GM12878 (cell line): ENCODE measurements at regions not wholly inside any gene's neighbourhood (a gene's known extent, or its start where the extent isn't known, plus 50 kb on each side); places are given as distances from the start of the nearest gene placed in this dataset.

Experiments
- ATAC-seq: fragments of 200-7000 bp; cut with Tn5 transposase; 3 replicates; pipeline ENCODE4 v1.9.1; 2020; ENCODE audit warnings: mild to moderate bottlenecking, moderate library complexity
- BruUV-seq: library from RNA; stranded (reverse); fragments of 400-500 nt; replicated peaks from 2 replicates; lab custom pipeline; 2021; lab: Mats Ljungman, UMichigan
- CTCF ChIA-PET: fragments of 300-600 bp; sonication (Branson Sonifier 250); formaldehyde crosslinking; extraction: SDS; loops from one replicate; lab custom pipeline; 2021; ENCODE audit warnings: inconsistent platforms; lab: Yijun Ruan, JAX
- POLR2A ChIA-PET: fragments of 350-600 bp; formaldehyde crosslinking; extraction: SDS; loops from one replicate; lab custom pipeline; 2021; ENCODE audit warnings: inconsistent platforms; lab: Charles Lee
- RAD21 ChIA-PET: fragments of 300-600 bp; sonication (Branson Sonifier 250); formaldehyde crosslinking; loops from one replicate; lab custom pipeline; 2023; ENCODE audit warnings: antibody characterized with exemption; ENCODE audit not compliant: unreplicated experiment; lab: Charles Lee
- SMC1A ChIA-PET: fragments of 300-600 bp; sonication (Branson Sonifier 250); formaldehyde crosslinking; loops from one replicate; lab custom pipeline; 2023; ENCODE audit not compliant: unreplicated experiment, uncharacterized antibody; lab: Charles Lee
- DNase-seq: peaks from one replicate; pipeline ENCODE4 v3.0.0-alpha.2; 2011; ENCODE audit warnings: low read depth, low spot score
- FAIRE-seq: peaks from 3 replicates; lab custom pipeline; 2011; peaks lifted over from hg19 to GRCh38; lab: Jason Lieb, UNC
- H2AFZ ChIP-seq: 2 replicates; pipeline ENCODE4 v1.6.0; 2011; ENCODE audit warnings: low read depth, low read length, control low read depth; ENCODE audit not compliant: control insufficient read depth
- H3K27ac ChIP-seq: 2 replicates; pipeline ENCODE4 v1.5.1; 2011; ENCODE audit warnings: control low read depth; ENCODE audit not compliant: control insufficient read depth, insufficient read depth
- H3K27me3 ChIP-seq, 2 experiments: replicated peaks in 1 of 2; 2 replicates each; pipeline versions ENCODE4 v1.6.0 to v1.6.1; 2011; ENCODE audit warnings: low read length in 1 of 2; ENCODE audit not compliant: control insufficient read depth in 2 of 2, insufficient read depth in 2 of 2
- H3K36me3 ChIP-seq, 2 experiments: 2 replicates each; pipeline ENCODE4 v1.5.1; 2011; ENCODE audit warnings: low read length in 1 of 2; ENCODE audit not compliant: control insufficient read depth in 2 of 2, insufficient read depth in 2 of 2
- H3K4me1 ChIP-seq: 2 replicates; pipeline ENCODE4 v1.6.1; 2011; ENCODE audit warnings: mild to moderate bottlenecking, low read length, moderate library complexity, mixed read lengths; ENCODE audit not compliant: control insufficient read depth, insufficient read depth
- H3K4me2 ChIP-seq: 2 replicates; pipeline ENCODE4 v1.6.0; 2011; ENCODE audit warnings: control low read depth; ENCODE audit not compliant: control insufficient read depth, insufficient read depth
- H3K4me3 ChIP-seq: fragments of 200-600 bp; sonication (generic); 2 replicates; pipeline ENCODE4 v1.5.1; 2016
- H3K79me2 ChIP-seq: 2 replicates; pipeline ENCODE4 v1.6.0; 2011; ENCODE audit warnings: low read length; ENCODE audit not compliant: control insufficient read depth, insufficient read depth
- H3K9ac ChIP-seq: 2 replicates; pipeline ENCODE4 v1.8.0; 2011; ENCODE audit warnings: low read length, control low read depth, mixed read lengths; ENCODE audit not compliant: control insufficient read depth, insufficient read depth
- H3K9me3 ChIP-seq: replicated peaks from 3 replicates; pipeline ENCODE4 v1.5.1; 2011; ENCODE audit warnings: mild to moderate bottlenecking, low read length; ENCODE audit not compliant: control insufficient read depth, insufficient read depth
- H4K20me1 ChIP-seq: 2 replicates; pipeline ENCODE4 v1.6.0; 2011; ENCODE audit not compliant: control insufficient read depth, insufficient read depth
- CREM ChIP-seq: IDR thresholded peaks from 2 replicates; pipeline ENCODE4 v1.6.1; 2014; ENCODE audit warnings: antibody characterized with exemption, low read depth
- MEF2A ChIP-seq: IDR thresholded peaks from 2 replicates; pipeline ENCODE4 v1.6.1; 2011; ENCODE audit warnings: low read depth, mild to moderate bottlenecking, low read length, moderate library complexity; ENCODE audit not compliant: insufficient read depth
- NBN ChIP-seq: fragments of 450-650 bp; IDR thresholded peaks from 2 replicates; pipeline ENCODE4 v1.6.1; 2016
- RAD21 ChIP-seq: IDR thresholded peaks from 2 replicates; pipeline ENCODE4 v1.6.1; 2011; ENCODE audit warnings: mild to moderate bottlenecking, low read depth, low read length, moderate library complexity; ENCODE audit not compliant: insufficient read depth
- RB1 ChIP-seq: fragments of 450-650 bp; formaldehyde crosslinking; IDR thresholded peaks from 2 replicates; pipeline ENCODE4 v1.6.1; 2017; ENCODE audit warnings: mild to moderate bottlenecking, borderline replicate concordance
- SMC3 ChIP-seq: IDR thresholded peaks from 2 replicates; pipeline ENCODE4 v1.6.1; 2011; ENCODE audit warnings: low read length, improper control_type of control experiment, borderline replicate concordance
- SPI1 ChIP-seq: IDR thresholded peaks from 2 replicates; pipeline ENCODE4 v1.6.1; 2011; ENCODE audit warnings: low read depth, mild to moderate bottlenecking, low read length, moderate library complexity, borderline replicate concordance; ENCODE audit not compliant: insufficient read depth
- SREBF2 ChIP-seq: IDR thresholded peaks from 2 replicates; pipeline ENCODE4 v1.6.1; 2012; ENCODE audit warnings: mild to moderate bottlenecking, low read length
- SUPT20H ChIP-seq: IDR thresholded peaks from 2 replicates; pipeline ENCODE4 v1.6.1; 2011; ENCODE audit warnings: low read depth, mild to moderate bottlenecking, low read length, moderate library complexity, borderline replicate concordance; ENCODE audit not compliant: control insufficient read depth
- TCF12 ChIP-seq: IDR thresholded peaks from 2 replicates; pipeline ENCODE4 v1.6.1; 2011; ENCODE audit warnings: low read depth, mild to moderate bottlenecking, low read length
- TCF3 ChIP-seq: IDR thresholded peaks from 2 replicates; pipeline ENCODE4 v1.6.1; 2012; ENCODE audit warnings: low read depth, mild to moderate bottlenecking, low read length, borderline replicate concordance; ENCODE audit not compliant: insufficient read depth
- TCF7 ChIP-seq: IDR thresholded peaks from 2 replicates; pipeline ENCODE4 v1.6.1; 2014; ENCODE audit warnings: antibody characterized with exemption, borderline replicate concordance
- YBX1 ChIP-seq: fragments of 450-650 bp; IDR thresholded peaks from 2 replicates; pipeline ENCODE4 v1.6.1; 2016; ENCODE audit warnings: antibody characterized with exemption
- ZBED1 ChIP-seq: IDR thresholded peaks from 2 replicates; pipeline ENCODE4 v1.6.1; 2016; ENCODE audit warnings: borderline replicate concordance
- WGBS: methylation state at CpG from one replicate; pipeline ENCODE4 v1.1.6; 2016; ENCODE audit warnings: low lambda C conversion rate; ENCODE audit not compliant: insufficient replicate concordance, insufficient coverage; ENCODE audit errors: missing lambda C conversion rate; 5-methylcytosine and 5-hydroxymethylcytosine counted together
- in situ Hi-C: fragments of 300-500 bp; cut with MboI; formaldehyde crosslinking; loops from 9 replicates; pipeline ENCODE4 v1.14.3; 2018; ENCODE audit warnings: mixed read lengths
- intact Hi-C: fragments of 100-400 bp; cut with micrococcal nuclease; formaldehyde crosslinking; loops from one replicate; pipeline ENCODE4 v1.14.2; 2022; ENCODE audit not compliant: unreplicated experiment
- TF ChIP-seq, protein P1 (sequence below): IDR thresholded peaks from 2 replicates; pipeline ENCODE4 v1.6.1; 2012; ENCODE audit warnings: improper control_type of control experiment, low read depth, low read length; ENCODE audit not compliant: insufficient replicate concordance

DNA sequence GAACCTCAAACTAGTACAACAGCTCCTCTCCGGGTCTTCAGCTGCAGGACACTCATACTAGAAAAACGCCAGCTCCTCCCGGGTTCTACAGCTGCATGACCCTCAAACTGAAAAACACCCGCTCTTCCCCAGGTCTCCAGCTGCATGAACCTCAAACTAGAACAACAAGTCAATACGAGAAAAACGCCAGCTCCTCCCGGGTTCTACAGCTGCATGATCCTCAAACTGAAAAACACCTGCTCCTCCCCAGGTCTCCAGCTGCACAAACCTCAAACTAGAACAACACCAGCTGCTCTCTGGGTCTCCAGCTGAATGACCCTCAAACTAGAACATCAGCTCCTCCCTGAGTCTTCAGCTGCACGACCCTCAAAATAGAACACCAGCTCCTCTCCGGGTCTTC is 315.0 kb upstream of the TFPI start:
- no peak for TF ChIP-seq SREBF2
- TF ChIP-seq TCF12: peak; percentile 86; the same call in 1 of the 2 replicates
- 0 out of 2 replicates have a peak, but pooled peaks have one; percentile 6 for TF ChIP-seq TCF3
- TF ChIP-seq MEF2A: no peak
- no peak for TF ChIP-seq ZBED1
- ChIA-PET SMC1A (interaction anchor here (1.1 kb wide), 2 partner anchors 15 to 21 kb away, joined by 3 read pairs; no protein-coding TSS in a partner anchor), RAD21 (interaction anchor here (0.5 to 0.9 kb wide), 2 partner anchors 26 to 1343 kb away, joined by 3 read pairs; no protein-coding TSS in a partner anchor), POLR2A (no interaction called here), CTCF (interaction anchor here (1.4 kb wide), 3 partner anchors 24 to 370 kb away, joined by 4 to 6 read pairs (median 4); no protein-coding TSS in a partner anchor)
- no peak for FAIRE-seq
- H3K4me2 ChIP-seq: no peak overlapping the region
- H2AFZ ChIP-seq: no peak overlapping the region
- ATAC-seq: no peak
- H3K4me3 ChIP-seq: no peak overlapping the region
- H4K20me1 ChIP-seq: no peaks in the 10 kb centered on the region
- H3K27ac ChIP-seq: no peak overlapping the region
- in situ Hi-C loops (no loop called here), intact Hi-C loops (no loop called here)
- H3K79me2 ChIP-seq: no peaks in the 10 kb centered on the region
- no TSS peak for BruUV-seq
- no peak overlapping the region for H3K9ac ChIP-seq
- no peaks in the 10 kb centered on the region for H3K9me3 ChIP-seq
- WGBS: 0% methylated on average over 9 of the region's 9 CpGs
- H3K4me1 ChIP-seq: no peaks in the 10 kb centered on the region
- no peak for DNase-seq
- no peaks in the 10 kb centered on the region; a peak in 1 of 4 replicates for H3K27me3 ChIP-seq
- H3K36me3 ChIP-seq: no peaks in the 10 kb centered on the region

DNA sequence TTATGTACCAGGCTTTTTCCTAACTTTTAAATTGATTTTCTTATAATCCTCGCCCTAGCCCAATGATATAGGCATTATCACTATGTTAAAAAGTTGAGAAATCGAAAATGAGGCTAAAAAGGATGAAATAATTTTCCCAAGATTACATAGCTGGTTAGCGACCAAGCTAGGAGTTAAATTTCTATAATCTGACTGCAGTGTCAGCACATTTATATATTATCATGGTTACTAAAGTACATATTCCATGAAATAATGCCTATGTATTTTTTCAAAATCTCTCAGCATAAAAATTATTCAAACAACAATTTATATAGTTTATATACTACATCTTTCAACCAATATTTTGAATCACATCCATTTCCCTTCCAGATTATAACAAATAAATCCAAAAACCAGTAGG is 317.3 kb upstream of the TFPI start:
- CTCF ChIA-PET: no interaction called here
- intact Hi-C loops: no loop called here
- H3K9me3 ChIP-seq: no peaks in the 10 kb centered on the region
- no peaks in the 10 kb centered on the region for H3K36me3 ChIP-seq
- no peak overlapping the region for H3K4me2 ChIP-seq
- RAD21 ChIA-PET: no interaction called here
- H3K27ac ChIP-seq: no peak overlapping the region
- no peaks in the 10 kb centered on the region for H4K20me1 ChIP-seq
- ATAC-seq (no peak), DNase-seq (no peak), FAIRE-seq (no peak)
- in situ Hi-C loops: no loop called here
- H3K9ac ChIP-seq: no peak overlapping the region
- BruUV-seq: no TSS peak
- POLR2A ChIA-PET: no interaction called here
- no peak overlapping the region for H2AFZ ChIP-seq
- SMC1A ChIA-PET: interaction anchor here (1.0 to 1.4 kb wide), 2 partner anchors 9 to 14 kb away, joined by 3 to 4 read pairs; no protein-coding TSS in a partner anchor
- WGBS: 0% methylated on average over 3 of the region's 3 CpGs
- H3K4me1 ChIP-seq: no peaks in the 10 kb centered on the region
- H3K79me2 ChIP-seq: no peaks in the 10 kb centered on the region
- H3K4me3 ChIP-seq: no peak overlapping the region
- no peaks in the 10 kb centered on the region for H3K27me3 ChIP-seq
- TF ChIP-seq RAD21 (no peak), CREM (no peak), SUPT20H (no peak), NBN (no peak), SMC3 (no peak), SPI1 (no peak), TCF7 (no peak), YBX1 (no peak), RB1 (no peak)
- TF ChIP-seq, protein P1, sequence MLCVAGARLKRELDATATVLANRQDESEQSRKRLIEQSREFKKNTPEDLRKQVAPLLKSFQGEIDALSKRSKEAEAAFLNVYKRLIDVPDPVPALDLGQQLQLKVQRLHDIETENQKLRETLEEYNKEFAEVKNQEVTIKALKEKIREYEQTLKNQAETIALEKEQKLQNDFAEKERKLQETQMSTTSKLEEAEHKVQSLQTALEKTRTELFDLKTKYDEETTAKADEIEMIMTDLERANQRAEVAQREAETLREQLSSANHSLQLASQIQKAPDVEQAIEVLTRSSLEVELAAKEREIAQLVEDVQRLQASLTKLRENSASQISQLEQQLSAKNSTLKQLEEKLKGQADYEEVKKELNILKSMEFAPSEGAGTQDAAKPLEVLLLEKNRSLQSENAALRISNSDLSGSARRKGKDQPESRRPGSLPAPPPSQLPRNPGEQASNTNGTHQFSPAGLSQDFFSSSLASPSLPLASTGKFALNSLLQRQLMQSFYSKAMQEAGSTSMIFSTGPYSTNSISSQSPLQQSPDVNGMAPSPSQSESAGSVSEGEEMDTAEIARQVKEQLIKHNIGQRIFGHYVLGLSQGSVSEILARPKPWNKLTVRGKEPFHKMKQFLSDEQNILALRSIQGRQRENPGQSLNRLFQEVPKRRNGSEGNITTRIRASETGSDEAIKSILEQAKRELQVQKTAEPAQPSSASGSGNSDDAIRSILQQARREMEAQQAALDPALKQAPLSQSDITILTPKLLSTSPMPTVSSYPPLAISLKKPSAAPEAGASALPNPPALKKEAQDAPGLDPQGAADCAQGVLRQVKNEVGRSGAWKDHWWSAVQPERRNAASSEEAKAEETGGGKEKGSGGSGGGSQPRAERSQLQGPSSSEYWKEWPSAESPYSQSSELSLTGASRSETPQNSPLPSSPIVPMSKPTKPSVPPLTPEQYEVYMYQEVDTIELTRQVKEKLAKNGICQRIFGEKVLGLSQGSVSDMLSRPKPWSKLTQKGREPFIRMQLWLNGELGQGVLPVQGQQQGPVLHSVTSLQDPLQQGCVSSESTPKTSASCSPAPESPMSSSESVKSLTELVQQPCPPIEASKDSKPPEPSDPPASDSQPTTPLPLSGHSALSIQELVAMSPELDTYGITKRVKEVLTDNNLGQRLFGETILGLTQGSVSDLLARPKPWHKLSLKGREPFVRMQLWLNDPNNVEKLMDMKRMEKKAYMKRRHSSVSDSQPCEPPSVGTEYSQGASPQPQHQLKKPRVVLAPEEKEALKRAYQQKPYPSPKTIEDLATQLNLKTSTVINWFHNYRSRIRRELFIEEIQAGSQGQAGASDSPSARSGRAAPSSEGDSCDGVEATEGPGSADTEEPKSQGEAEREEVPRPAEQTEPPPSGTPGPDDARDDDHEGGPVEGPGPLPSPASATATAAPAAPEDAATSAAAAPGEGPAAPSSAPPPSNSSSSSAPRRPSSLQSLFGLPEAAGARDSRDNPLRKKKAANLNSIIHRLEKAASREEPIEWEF: no peak
